GM12891 (cell line): ENCODE measurements at regions not wholly inside any gene's neighbourhood (a gene's known extent, or its start where the extent isn't known, plus 50 kb on each side); places are given as distances from the start of the nearest gene placed in this dataset.
A peak's percentile ranks its signal among the peaks of the same experiment; 100 is the strongest.

Source experiments
- PAX5 ChIP-seq: IDR thresholded peaks from 2 replicates; pipeline ENCODE4 v1.6.1; 2011; ENCODE audit warnings: low read length, moderate library complexity, mild to moderate bottlenecking; ENCODE audit not compliant: insufficient read depth, severe bottlenecking
- POLR2A ChIP-seq: IDR thresholded peaks from 2 replicates; pipeline ENCODE4 v1.6.1; 2011; ENCODE audit warnings: low read depth, low read length, control low read depth
- POLR2AphosphoS5 ChIP-seq: IDR thresholded peaks from 2 replicates; pipeline ENCODE4 v1.6.1; 2011; ENCODE audit warnings: low read depth, low read length, control low read depth
- POU2F2 ChIP-seq: IDR thresholded peaks from 2 replicates; pipeline ENCODE4 v1.6.1; 2011; ENCODE audit warnings: low read depth, mild to moderate bottlenecking, control low read depth, low read length, moderate library complexity
- SPI1 ChIP-seq: IDR thresholded peaks from 2 replicates; pipeline ENCODE4 v1.6.1; 2011; ENCODE audit warnings: low read depth, low read length, control low read depth
- TAF1 ChIP-seq: IDR thresholded peaks from 2 replicates; pipeline ENCODE4 v1.6.1; 2011; ENCODE audit warnings: low read depth, low read length, control low read depth

GRCh38 chr12:125406131-125406530 is 340.9 kb downstream of the AACS start:
- TF ChIP-seq POLR2A (no peak), TAF1 (no peak), PAX5 (no peak), SPI1 (peak; percentile 65), POLR2AphosphoS5 (no peak), POU2F2 (peak; percentile 32; the same call in 1 of the 2 replicates)
